ENCODE measurements at regions not wholly inside any gene's neighbourhood (a gene's known extent, or its start where the extent isn't known, plus 50 kb on each side); places are given as distances from the start of the nearest gene placed in this dataset.

DNA sequence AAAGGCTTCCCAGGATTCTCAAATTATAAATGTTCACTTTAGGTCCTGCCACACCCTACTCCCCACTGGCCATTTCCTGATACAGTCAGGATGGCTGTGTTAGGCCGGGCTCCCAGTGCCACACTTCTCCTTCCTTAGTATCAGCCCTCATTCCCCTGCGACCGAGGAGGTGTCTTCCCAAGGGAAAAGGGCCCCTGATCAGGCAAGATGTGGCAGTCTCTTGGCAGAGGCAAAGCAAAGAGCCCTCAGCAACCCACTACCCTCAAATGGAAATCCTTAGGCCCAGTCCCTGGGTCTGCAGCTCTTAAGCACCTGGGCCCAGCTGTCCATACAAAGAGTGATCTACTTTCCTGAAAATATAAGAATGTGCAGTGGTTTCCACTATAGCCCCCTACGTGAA is 96.5 kb upstream of the VASH1 start:
- no peak for DNase-seq (ENCODE audit: low spot score)

DNA sequence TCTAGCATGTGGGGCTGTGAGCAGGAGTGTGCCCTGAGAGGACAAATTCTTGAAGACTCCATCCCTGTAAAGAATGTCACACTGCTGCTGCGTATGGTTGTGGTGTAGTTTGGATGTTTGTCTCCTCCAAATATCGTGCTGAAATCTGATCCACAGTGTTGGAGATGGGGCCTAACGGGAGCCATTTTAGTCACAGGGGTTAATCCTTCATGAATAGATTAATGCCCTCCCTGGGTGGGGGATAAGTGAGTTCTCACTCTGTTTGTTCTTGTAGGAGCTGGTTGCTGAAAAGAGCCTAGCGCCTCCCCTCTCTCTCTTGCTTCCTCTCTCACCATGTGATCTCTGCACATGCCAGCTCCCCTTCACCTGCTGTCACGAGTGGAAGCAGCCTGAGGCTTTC is 94.5 kb upstream of the VASH1 start:
- DNase-seq (ENCODE audit: low spot score), result no peak

DNA sequence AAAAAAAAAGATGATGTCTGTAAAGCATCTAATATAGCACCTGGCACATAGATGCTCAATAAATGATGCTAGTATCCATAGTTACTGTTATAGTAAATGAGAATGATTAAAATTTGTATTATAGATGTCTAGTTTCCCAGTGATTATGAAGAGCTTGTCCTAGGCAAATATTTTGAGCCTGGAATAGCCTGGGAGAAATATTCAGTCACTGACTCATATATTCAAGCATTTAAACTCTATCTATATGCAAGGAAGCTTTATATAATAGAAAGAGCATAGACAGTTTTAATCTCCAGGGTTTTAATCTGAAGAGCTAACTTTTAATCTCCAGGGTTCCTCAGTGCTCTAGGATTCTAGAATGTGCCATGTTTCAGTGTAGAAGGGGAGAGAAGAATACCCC is 91.5 kb upstream of the VASH1 start:
- DNase-seq (ENCODE audit: low spot score), result no peak

- no peak for DNase-seq (ENCODE audit: low spot score)
Measured at GRCh38 chr14:76672123-76672522, 89.1 kb upstream of the VASH1 start.

DNA sequence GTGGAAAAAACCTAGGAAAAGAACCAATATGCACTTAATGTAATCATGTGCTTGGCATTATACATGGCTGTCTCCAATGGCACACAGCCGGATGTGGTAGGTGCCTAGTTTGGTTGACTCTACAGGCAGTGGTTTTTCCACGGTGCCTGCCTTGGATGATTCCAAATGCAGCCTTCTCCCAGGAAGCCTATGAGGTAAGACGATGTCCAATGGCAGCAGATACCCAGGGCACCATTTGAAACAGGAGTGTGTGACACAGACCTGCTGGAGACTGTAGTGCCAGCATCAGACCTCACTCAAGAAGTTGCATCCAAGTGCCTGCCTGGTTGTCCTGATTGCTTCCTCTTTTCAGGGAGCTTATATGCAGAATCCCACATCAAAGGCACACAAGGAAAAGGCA is 88.0 kb upstream of the VASH1 start:
- no peak for DNase-seq (ENCODE audit: low spot score)

DNA sequence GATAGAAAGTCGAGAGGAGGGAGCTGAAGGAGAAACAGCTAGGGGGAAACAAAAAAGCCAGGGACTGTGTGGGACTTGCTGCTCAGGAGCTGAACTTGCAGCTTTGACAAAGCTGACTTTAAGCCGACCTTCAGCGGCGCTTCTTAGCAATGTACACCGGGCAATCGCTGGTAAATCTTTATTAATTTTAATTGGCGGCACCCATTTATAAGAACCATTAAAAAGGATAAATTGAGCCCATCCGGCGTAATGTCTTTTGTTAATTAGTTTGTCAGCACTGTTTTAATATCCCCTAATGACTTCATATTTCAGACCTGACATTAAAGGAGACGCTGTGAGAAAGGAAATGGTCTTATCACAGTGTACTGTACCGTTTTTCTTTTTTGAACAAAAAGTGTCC is 86.2 kb upstream of the VASH1 start:
- DNase-seq (ENCODE audit: low spot score), result no peak

DNA sequence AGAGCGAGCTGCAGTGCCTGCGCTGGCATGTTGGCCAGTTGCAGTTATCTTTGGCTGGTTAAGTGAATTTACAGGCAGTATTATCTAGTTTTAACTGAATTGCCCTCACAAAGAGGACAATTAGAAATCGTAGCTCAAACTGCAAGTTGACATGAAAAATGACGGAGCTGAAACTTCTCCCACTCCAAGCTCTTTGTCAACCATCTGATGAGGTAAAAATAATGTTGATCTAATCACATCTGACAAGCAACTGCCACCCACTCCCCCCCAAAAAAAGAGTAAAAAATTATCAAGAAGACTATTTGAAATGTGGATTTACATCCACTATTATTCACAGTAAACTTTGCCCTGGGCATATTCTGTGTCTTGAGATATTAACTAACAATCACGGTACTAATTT is 84.7 kb upstream of the VASH1 start:
- no peak for DNase-seq (ENCODE audit: low spot score)

DNA sequence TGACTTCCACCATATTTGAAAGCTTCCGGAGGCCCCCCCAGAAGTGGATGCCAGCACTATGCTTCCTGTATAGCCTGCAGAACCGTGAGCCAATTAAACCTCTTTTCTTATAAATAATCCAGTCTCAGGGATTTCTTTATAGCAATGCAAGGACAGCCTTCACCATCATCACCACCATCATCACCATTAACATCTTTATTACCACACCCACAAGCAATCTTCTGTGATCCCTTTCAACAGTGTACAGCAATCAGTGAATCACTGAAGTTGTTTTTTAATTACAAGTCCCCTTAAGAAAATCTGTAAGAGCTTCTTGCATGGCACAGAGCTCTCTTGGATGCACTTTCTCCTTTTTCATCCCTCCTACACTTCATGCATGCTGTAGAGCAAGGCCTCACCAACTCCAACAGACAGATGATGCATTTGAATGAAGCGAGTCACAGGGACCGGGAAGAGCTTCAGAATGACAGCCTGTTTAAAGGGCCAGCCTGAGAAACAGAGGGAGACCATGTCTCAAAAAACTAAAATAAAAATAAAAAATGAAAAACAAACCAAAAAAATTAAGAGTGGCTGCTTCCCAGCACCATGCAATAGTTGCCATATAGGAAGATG is 83.6 kb upstream of the VASH1 start:
- DNase-seq (ENCODE audit: low spot score), result no peak

GRCh38 chr14:76678244-76678800 is 82.9 kb upstream of the VASH1 start:
- no peak for DNase-seq (ENCODE audit: low spot score)

- DNase-seq (ENCODE audit: low spot score), result no peak
Measured at GRCh38 chr14:76682367-76682766, 78.9 kb upstream of the VASH1 start.

GRCh38 chr14:76686646-76687045 is 74.6 kb upstream of the VASH1 start:
- no peak for DNase-seq (ENCODE audit: low spot score)

GRCh38 chr14:76687611-76688382 is 73.5 kb upstream of the VASH1 start:
- DNase-seq (ENCODE audit: low spot score), result no peak

GRCh38 chr14:76688383-76688671 is 72.9 kb upstream of the VASH1 start:
- DNase-seq (ENCODE audit: low spot score), result no peak

- DNase-seq (ENCODE audit: low spot score), result no peak
Measured at GRCh38 chr14:76690502-76691105, 70.7 kb upstream of the VASH1 start.

GRCh38 chr14:76694106-76694505 is 67.2 kb upstream of the VASH1 start:
- DNase-seq (ENCODE audit: low spot score), result no peak

GRCh38 chr14:76695263-76695920 is 65.9 kb upstream of the VASH1 start:
- no peak for DNase-seq (ENCODE audit: low spot score)

- DNase-seq (ENCODE audit: low spot score), result no peak
Measured at GRCh38 chr14:76696361-76696760, 64.9 kb upstream of the VASH1 start.

GRCh38 chr14:76696791-76697190 is 64.5 kb upstream of the VASH1 start:
- no peak for DNase-seq (ENCODE audit: low spot score)

GRCh38 chr14:76697246-76697905 is 63.9 kb upstream of the VASH1 start:
- no peak for DNase-seq (ENCODE audit: low spot score)

GRCh38 chr14:76698191-76698590 is 63.1 kb upstream of the VASH1 start:
- DNase-seq (ENCODE audit: low spot score), result no peak

- DNase-seq (ENCODE audit: low spot score), result no peak
Measured at GRCh38 chr14:76698631-76699030, 62.6 kb upstream of the VASH1 start.

- no peak for DNase-seq (ENCODE audit: low spot score)
Measured at GRCh38 chr14:76699209-76699938, 61.9 kb upstream of the VASH1 start.
